Duodenal mucosa (tissue), 2 donors: ENCODE measurements at regions not wholly inside any gene's neighbourhood (a gene's known extent, or its start where the extent isn't known, plus 50 kb on each side); places are given as distances from the start of the nearest gene placed in this dataset.

ENCODE experiments used
- H3K27ac ChIP-seq: one replicate; pipeline ENCODE4 v1.7.0; 2013; ENCODE audit warnings: low read depth, low read length
- H3K27me3 ChIP-seq, 2 donors: one replicate each; pipeline ENCODE4 v1.7.0; 2013; ENCODE audit warnings: low read length in 2 of 2, control low read depth in 1 of 2; ENCODE audit not compliant: insufficient read depth in 2 of 2, control insufficient read depth in 1 of 2
- H3K36me3 ChIP-seq, 2 donors: one replicate each; pipeline ENCODE4 v1.7.0; 2013; ENCODE audit warnings: low read length in 2 of 2, control low read depth in 1 of 2; ENCODE audit not compliant: insufficient read depth in 2 of 2, control insufficient read depth in 1 of 2
- H3K4me1 ChIP-seq, 2 donors: one replicate each; pipeline ENCODE4 v1.7.0; 2013; ENCODE audit warnings: low read length in 2 of 2, control low read depth in 1 of 2; ENCODE audit not compliant: insufficient read depth in 2 of 2, control insufficient read depth in 1 of 2
- H3K4me3 ChIP-seq, 2 donors: one replicate each; pipeline ENCODE4 v1.7.0; 2013; ENCODE audit warnings: low read length in 2 of 2, low read depth in 1 of 2
- H3K9ac ChIP-seq, 2 donors: one replicate each; pipeline ENCODE4 v1.7.0; 2013; ENCODE audit warnings: low read length in 2 of 2, low read depth in 1 of 2
- H3K9me3 ChIP-seq, 2 donors: one replicate each; pipeline ENCODE4 v1.7.0; 2013; ENCODE audit warnings: low read length in 2 of 2, control low read depth in 1 of 2; ENCODE audit not compliant: control insufficient read depth in 1 of 2

DNA sequence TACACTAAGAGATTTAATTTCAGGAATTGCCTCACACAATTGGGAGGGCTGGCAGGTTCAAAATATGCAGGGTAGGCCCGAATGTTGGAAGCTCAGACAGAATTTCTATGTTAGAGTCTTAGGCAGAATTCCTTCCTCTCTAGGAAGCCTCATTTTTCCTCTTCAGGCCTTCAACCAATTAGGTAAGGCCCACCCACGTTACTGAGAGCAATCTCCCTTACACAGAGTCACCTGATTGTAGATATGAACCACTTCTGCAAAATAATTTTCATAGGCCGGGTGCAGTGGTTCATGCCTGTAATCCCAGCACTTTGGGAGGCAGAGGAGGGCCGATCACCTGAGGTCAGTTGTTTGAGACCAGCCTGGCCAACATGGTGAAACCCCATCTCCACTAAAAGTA lies 50.2 kb upstream of the HIVEP1 start:
- H3K4me3 ChIP-seq, result no peak overlapping the region
- no peaks in the 10 kb centered on the region for H3K4me1 ChIP-seq
- H3K36me3 ChIP-seq, result no peaks in the 10 kb centered on the region
- no peak overlapping the region for H3K9ac ChIP-seq
- no peak overlapping the region for H3K27ac ChIP-seq
- no peaks in the 10 kb centered on the region for H3K27me3 ChIP-seq
- no peaks in the 10 kb centered on the region for H3K9me3 ChIP-seq

DNA sequence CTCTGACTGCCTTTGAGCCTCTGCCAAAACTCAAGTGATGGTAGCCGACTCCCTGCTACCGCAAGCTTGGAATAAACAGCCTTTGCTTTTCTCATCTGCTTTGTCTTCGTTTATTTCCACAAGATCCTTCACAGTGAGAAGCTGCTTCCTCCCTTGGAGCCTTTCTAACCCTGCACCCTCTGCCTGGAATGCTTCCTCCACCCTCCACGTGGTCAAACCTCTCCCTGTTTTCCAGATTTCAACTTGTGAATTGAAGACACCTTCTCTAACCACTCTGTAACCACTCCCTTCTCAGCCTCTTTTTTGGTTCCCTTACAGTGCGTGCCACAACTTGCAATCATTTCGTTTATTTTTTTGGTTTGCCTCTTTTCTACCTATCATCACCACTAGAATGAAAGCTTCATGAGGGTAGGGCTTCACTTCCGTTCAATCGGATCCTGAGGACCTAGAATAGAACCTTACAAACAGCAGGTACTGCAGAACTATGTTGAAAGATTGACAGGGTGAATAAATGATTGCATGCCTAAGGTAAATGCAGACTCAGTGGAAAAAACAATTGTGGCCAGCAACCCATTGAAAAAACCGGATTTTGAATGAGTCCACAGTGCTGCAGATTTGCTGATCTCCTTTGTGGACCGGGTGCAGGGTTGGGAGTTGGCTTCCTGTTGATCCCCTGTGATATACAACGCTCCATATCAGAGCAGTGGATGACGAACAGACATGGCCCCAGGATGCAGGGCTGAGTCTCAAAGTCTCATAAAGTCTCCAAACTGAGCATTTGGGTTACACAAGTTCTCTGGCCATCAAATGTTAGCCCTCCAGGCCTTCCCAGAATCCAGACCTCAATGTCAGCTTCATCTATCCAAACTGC lies 51.0 kb upstream of the HIVEP1 start:
- Histone ChIP-seq H3K27me3 (no peaks in the 10 kb centered on the region), H3K27ac (no peak overlapping the region), H3K4me3 (no peak overlapping the region), H3K9ac (no peak overlapping the region), H3K36me3 (no peaks in the 10 kb centered on the region), H3K9me3 (peaks cover 0 to 2% of the 10 kb centered on the region in 2 donors), H3K4me1 (no peaks in the 10 kb centered on the region)

DNA sequence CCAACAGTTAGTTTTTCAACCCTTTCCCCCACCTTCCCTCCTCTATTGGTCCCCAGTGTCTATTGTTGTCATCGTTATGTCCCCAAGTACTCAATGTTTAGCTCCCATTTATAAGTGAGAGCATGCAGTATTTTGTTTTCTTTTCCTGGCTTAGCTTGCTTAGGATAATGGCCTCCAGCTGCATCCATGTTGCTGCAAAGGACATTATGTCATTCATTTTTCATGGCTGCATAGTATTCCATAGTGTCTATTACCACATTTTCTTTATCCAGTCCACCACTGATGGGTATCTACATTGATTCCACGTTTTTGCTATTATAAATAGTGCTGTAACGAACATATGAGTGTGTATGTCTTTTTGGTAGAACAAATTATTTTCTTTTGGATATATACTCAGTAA lies 55.3 kb upstream of the HIVEP1 start:
- Histone ChIP-seq H3K36me3 (no peaks in the 10 kb centered on the region), H3K4me3 (no peak overlapping the region), H3K27ac (no peak overlapping the region), H3K4me1 (no peaks in the 10 kb centered on the region), H3K27me3 (no peaks in the 10 kb centered on the region), H3K9me3 (peaks cover 0 to 2% of the 10 kb centered on the region in 2 donors), H3K9ac (no peak overlapping the region)

DNA sequence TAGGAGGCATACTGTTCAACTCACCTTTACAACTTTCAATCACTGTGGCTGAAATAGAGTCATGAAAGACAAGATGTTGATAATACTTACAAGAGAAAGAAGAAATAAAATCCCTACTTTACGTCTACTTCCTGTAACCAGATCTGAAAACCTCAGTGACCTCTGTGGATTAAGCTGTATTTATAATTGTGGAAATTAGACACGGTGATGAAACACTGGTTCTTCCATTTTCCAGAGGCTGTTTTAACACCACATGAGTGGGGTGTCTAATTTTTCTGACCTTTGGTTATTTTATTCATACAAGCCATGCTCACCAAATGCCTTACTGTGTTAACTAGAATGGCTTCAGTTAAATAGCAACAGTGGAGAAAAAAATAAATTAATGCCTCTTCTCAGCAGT lies 58.5 kb upstream of the HIVEP1 start:
- peaks cover 0 to 2% of the 10 kb centered on the region in 2 donors for H3K9me3 ChIP-seq
- no peaks in the 10 kb centered on the region for H3K4me1 ChIP-seq
- H3K27me3 ChIP-seq, result no peaks in the 10 kb centered on the region
- no peak overlapping the region for H3K27ac ChIP-seq
- H3K36me3 ChIP-seq, result no peaks in the 10 kb centered on the region
- no peak overlapping the region for H3K9ac ChIP-seq
- H3K4me3 ChIP-seq, result no peak overlapping the region

DNA sequence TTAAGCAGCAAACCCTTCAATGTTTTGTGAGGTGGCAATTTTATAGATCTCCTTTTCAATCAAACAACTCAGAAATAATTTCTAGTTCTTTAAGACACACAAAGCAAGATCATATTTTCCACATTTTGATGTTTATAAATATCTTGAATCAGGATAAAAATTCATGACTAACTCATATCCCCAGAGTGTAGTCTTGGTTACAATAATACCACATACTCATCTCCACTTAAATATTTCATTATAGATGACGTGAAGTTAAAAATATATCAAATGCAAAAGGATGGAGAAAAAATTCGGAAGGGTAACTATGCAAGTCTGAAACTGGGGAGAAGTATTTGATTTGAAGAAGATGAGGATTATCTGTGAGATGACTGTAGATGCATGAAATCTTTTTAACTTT lies 59.8 kb upstream of the HIVEP1 start:
- Histone ChIP-seq H3K27ac (no peak overlapping the region), H3K27me3 (no peaks in the 10 kb centered on the region), H3K36me3 (no peaks in the 10 kb centered on the region), H3K9ac (no peak overlapping the region), H3K4me3 (no peak overlapping the region), H3K9me3 (peaks cover 0 to 2% of the 10 kb centered on the region in 2 donors), H3K4me1 (no peaks in the 10 kb centered on the region)

DNA sequence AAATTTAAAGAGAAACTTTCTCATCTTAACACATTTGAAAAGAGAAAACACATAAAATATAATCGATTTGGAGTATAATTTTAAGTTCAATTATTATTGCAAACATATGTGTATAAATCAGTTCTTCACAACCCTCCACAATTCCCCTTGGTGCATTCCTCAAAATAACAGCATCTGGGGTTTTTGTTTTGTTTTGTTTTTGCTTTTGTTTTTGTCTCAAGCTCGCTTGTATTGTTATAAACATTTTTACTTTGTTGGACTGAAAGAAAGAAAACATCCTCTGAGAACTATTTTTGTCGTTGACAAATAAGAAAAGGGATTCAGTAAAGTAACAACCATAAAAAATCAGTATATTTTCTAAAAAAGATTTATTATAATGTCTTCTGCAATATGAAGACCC lies 60.2 kb upstream of the HIVEP1 start:
- H3K4me3 ChIP-seq, result no peak overlapping the region
- no peaks in the 10 kb centered on the region for H3K36me3 ChIP-seq
- no peaks in the 10 kb centered on the region for H3K4me1 ChIP-seq
- H3K9ac ChIP-seq, result no peak overlapping the region
- peaks cover 0 to 2% of the 10 kb centered on the region in 2 donors for H3K9me3 ChIP-seq
- H3K27me3 ChIP-seq, result no peaks in the 10 kb centered on the region
- H3K27ac ChIP-seq, result no peak overlapping the region

DNA sequence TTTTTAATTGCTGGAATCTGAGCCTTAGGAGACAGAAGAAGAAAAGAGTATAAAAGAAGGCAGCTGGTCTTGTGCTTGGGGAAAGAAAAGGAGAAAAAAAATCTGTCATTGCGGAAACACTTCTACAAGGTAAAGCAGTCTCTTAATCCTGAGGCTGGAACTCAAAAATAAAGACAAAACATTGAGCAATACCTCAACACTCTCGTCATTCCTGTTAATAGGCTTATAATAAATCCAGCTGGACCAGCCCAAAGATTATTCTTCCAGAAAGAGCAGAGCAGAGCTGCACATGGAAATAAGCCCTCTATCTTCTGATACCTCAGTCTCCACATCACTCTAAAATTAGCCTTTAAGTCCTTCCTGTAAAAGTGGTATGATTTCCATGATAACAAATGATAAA lies 62.0 kb upstream of the HIVEP1 start:
- H3K9me3 ChIP-seq, result no peaks in the 10 kb centered on the region
- no peak overlapping the region for H3K4me3 ChIP-seq
- H3K27ac ChIP-seq, result no peak overlapping the region
- no peaks in the 10 kb centered on the region for H3K27me3 ChIP-seq
- H3K4me1 ChIP-seq, result no peaks in the 10 kb centered on the region
- no peaks in the 10 kb centered on the region for H3K36me3 ChIP-seq
- no peak overlapping the region for H3K9ac ChIP-seq

DNA sequence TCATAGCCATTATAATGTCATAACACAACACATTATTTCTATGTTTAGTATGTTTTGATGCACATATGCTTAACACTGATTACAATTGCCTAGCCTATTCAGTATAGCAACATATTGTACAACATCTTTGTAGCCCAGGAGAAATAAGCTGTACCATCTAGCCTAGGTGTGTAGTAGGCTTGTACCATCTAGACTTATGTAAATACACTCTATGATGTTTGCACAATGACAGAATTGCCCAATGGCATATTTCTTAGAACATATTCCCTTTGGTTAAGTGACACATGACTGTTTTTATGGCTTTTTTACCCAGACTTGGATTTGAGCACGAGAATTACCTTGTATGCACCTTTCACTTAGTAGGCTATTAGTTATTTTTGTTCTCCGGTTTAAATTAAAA lies 64.5 kb upstream of the HIVEP1 start:
- H3K9ac ChIP-seq, result no peak overlapping the region
- H3K4me3 ChIP-seq, result no peak overlapping the region

DNA sequence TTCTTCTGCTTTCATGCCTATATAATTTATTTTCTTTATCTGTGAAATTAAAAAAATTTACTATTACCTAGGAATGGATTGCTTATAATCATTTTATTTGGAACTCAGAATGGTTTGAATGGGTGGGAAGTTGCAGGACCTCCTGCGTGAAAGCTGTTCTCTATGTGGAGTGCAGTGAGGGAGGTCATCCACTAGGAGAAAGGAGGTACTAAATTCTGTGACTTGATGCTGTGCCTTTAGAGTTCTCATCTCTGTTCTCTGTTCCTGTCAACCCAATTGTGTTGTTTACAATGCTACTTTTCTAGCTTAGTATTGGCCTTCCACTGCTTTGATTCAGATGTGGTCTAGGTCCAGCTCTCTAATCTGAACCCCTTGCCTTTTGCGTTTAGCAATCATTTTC lies 65.0 kb upstream of the HIVEP1 start:
- Histone ChIP-seq H3K27me3 (no peaks in the 10 kb centered on the region), H3K9me3 (no peaks in the 10 kb centered on the region), H3K27ac (no peak overlapping the region), H3K36me3 (no peaks in the 10 kb centered on the region), H3K9ac (no peak overlapping the region), H3K4me3 (no peak overlapping the region), H3K4me1 (peaks cover 4 to 5% of the 10 kb centered on the region in 2 donors)

More for the DNA sequence above, 64.5 kb upstream of the HIVEP1 start:
- Histone ChIP-seq H3K4me1 (peaks cover 4 to 5% of the 10 kb centered on the region in 2 donors), H3K27ac (no peak overlapping the region), H3K27me3 (no peaks in the 10 kb centered on the region), H3K36me3 (no peaks in the 10 kb centered on the region), H3K9me3 (no peaks in the 10 kb centered on the region)

DNA sequence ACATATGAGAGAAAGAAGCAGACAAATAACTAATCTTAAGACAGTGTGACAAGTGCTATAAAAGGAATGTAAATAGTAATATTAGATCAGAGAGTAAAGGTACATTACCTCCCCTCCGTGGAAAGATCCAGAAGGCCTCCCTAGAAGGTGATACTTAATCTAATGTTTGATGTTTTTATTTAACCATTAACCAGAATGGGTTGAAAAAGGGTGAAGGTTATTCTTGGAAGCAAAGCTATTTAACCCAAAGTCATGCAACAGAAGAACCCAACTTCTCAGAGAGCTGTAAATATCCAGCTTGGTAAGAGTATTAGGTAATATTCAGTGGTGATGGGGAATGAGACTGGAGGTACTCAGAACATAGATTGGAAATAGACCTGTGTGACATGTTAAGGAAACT lies 68.0 kb upstream of the HIVEP1 start:
- Histone ChIP-seq H3K9me3 (no peaks in the 10 kb centered on the region), H3K27ac (no peak overlapping the region), H3K4me3 (no peak overlapping the region), H3K27me3 (no peaks in the 10 kb centered on the region), H3K36me3 (no peaks in the 10 kb centered on the region), H3K9ac (no peak overlapping the region), H3K4me1 (peaks cover 4 to 5% of the 10 kb centered on the region in 2 donors)
